ENCODE measurements at regions not wholly inside any gene's neighbourhood (a gene's known extent, or its start where the extent isn't known, plus 50 kb on each side); places are given as distances from the start of the nearest gene placed in this dataset.

- no peak for DNase-seq
Observed at GRCh38 chr12:69150083-69150795, 89.1 kb upstream of the CPSF6 start.

GRCh38 chr12:69150796-69151127, 88.6 kb upstream of the CPSF6 start:
- Histone ChIP-seq H3K9me3 (ENCODE audit: control extremely low read depth in 1 of 3, control insufficient read depth in 2 of 3, insufficient read depth in 1 of 3, low read length in 2 of 3) (no peaks in the 10 kb centered on the region), H3K4me3 (ENCODE audit: control extremely low read depth in 1 of 5, extremely low read depth in 1 of 5, insufficient read depth in 1 of 5, low read depth in 2 of 5, low read length in 4 of 5) (no peak overlapping the region), H2AFZ (ENCODE audit: insufficient read depth, low read depth, low read length, poor library complexity, severe bottlenecking) (no peak overlapping the region), H4K20me1 (ENCODE audit: control insufficient read depth, insufficient read depth, low read length, poor library complexity, severe bottlenecking) (no peaks in the 10 kb centered on the region), H3K4me2 (replicated peaks; ENCODE audit: low read depth, low read length, poor library complexity, severe bottlenecking) (no peak overlapping the region), H3K79me2 (ENCODE audit: control insufficient read depth, insufficient read depth, low read length) (no peaks in the 10 kb centered on the region), H3K27ac (ENCODE audit: low read length in 2 of 2) (no peak overlapping the region), H3K27me3 (replicated peaks in 1 of 4; ENCODE audit: control extremely low read depth in 1 of 4, control insufficient read depth in 3 of 4, insufficient read depth in 4 of 4, low read length in 3 of 4) (peaks cover 0 to 2% (median 0%) of the 10 kb centered on the region in 4 experiments), H3K36me3 (replicated peaks in 1 of 2; ENCODE audit: control extremely low read depth in 1 of 2, control insufficient read depth in 1 of 2, extremely low read depth in 1 of 2, insufficient read depth in 2 of 2, low read length in 1 of 2) (no peaks in the 10 kb centered on the region), H3K4me1 (ENCODE audit: control insufficient read depth in 2 of 2, insufficient read depth in 2 of 2, low read length in 2 of 2) (no peaks in the 10 kb centered on the region), H3K9ac (ENCODE audit: low read length) (no peak overlapping the region)
- Mint-ChIP-seq H3K27ac (no peak overlapping the region), H3K9me3 (ENCODE audit: insufficient read depth) (no peaks in the 10 kb centered on the region), H3K4me1 (peaks cover 2% of the 10 kb centered on the region), H3K27me3 (no peaks in the 10 kb centered on the region), H3K4me3 (no peak overlapping the region)
- CTCF ChIA-PET = interaction anchor here (0.7 kb wide), 1 partner anchor 259 kb away, joined by 7 read pairs; no protein-coding TSS in a partner anchor
- WGBS (ENCODE audit: insufficient coverage) = no CpG with 5 or more reads among the region's 2 CpGs
- no peak for DNase-seq
- intact Hi-C loops (cut with micrococcal nuclease) = no loop called here
- POLR2A ChIA-PET = no interaction called here
- TF ChIP-seq EZH2 (IDR thresholded peaks at IDR 0.05; ENCODE audit: borderline replicate concordance, insufficient read depth, low read depth, low read length, poor library complexity, severe bottlenecking) (no peak), CTCF (IDR thresholded peaks at IDR 0.05) (no peak)
- ATAC-seq (ENCODE audit: low read depth) = no peak

More at GRCh38 chr12:69150083-69150795, 89.1 kb upstream of the CPSF6 start:
- Histone ChIP-seq H3K27me3 (replicated peaks in 1 of 4; ENCODE audit: control extremely low read depth in 1 of 4, control insufficient read depth in 3 of 4, insufficient read depth in 4 of 4, low read length in 3 of 4) (peaks cover 0 to 2% (median 0%) of the 10 kb centered on the region in 4 experiments), H3K4me3 (ENCODE audit: control extremely low read depth in 1 of 5, extremely low read depth in 1 of 5, insufficient read depth in 1 of 5, low read depth in 2 of 5, low read length in 4 of 5) (no peak overlapping the region), H3K4me1 (ENCODE audit: control insufficient read depth in 2 of 2, insufficient read depth in 2 of 2, low read length in 2 of 2) (no peaks in the 10 kb centered on the region), H4K20me1 (ENCODE audit: control insufficient read depth, insufficient read depth, low read length, poor library complexity, severe bottlenecking) (no peaks in the 10 kb centered on the region), H2AFZ (ENCODE audit: insufficient read depth, low read depth, low read length, poor library complexity, severe bottlenecking) (no peak overlapping the region), H3K36me3 (replicated peaks in 1 of 2; ENCODE audit: control extremely low read depth in 1 of 2, control insufficient read depth in 1 of 2, extremely low read depth in 1 of 2, insufficient read depth in 2 of 2, low read length in 1 of 2) (no peaks in the 10 kb centered on the region), H3K9ac (ENCODE audit: low read length) (no peak overlapping the region), H3K4me2 (replicated peaks; ENCODE audit: low read depth, low read length, poor library complexity, severe bottlenecking) (no peak overlapping the region), H3K9me3 (ENCODE audit: control extremely low read depth in 1 of 3, control insufficient read depth in 2 of 3, insufficient read depth in 1 of 3, low read length in 2 of 3) (no peaks in the 10 kb centered on the region), H3K27ac (ENCODE audit: low read length in 2 of 2) (no peak overlapping the region), H3K79me2 (ENCODE audit: control insufficient read depth, insufficient read depth, low read length) (no peaks in the 10 kb centered on the region)
- TF ChIP-seq CTCF (IDR thresholded peaks at IDR 0.05) (no peak), EZH2 (IDR thresholded peaks at IDR 0.05; ENCODE audit: borderline replicate concordance, insufficient read depth, low read depth, low read length, poor library complexity, severe bottlenecking) (no peak)
- Mint-ChIP-seq H3K27ac (no peak overlapping the region), H3K9me3 (ENCODE audit: insufficient read depth) (no peaks in the 10 kb centered on the region), H3K4me1 (peaks cover 2% of the 10 kb centered on the region), H3K4me3 (no peak overlapping the region), H3K27me3 (no peaks in the 10 kb centered on the region)
- ChIA-PET POLR2A (no interaction called here), CTCF (no interaction called here)
- 100% methylated on average over 3 of the region's 4 CpGs for WGBS (ENCODE audit: insufficient coverage)
- no peak for ATAC-seq (ENCODE audit: low read depth)
- intact Hi-C loops (cut with micrococcal nuclease) = no loop called here
